Astrocyte (in vitro differentiated cells and primary cell): ENCODE measurements at regions not wholly inside any gene's neighbourhood (a gene's known extent, or its start where the extent isn't known, plus 50 kb on each side); places are given as distances from the start of the nearest gene placed in this dataset.

Source experiments
- EZH2 ChIP-seq: IDR thresholded peaks from 2 replicates; pipeline ENCODE4 v1.6.1; 2012; ENCODE audit warnings: mild to moderate bottlenecking, low read length, inconsistent platforms; ENCODE audit not compliant: insufficient read depth
- TF ChIP-seq, protein P1 (sequence below): IDR thresholded peaks from 2 replicates; pipeline ENCODE4 v1.5.1; 2011; ENCODE audit warnings: low read depth, mild to moderate bottlenecking, inconsistent platforms, low read length, moderate library complexity; ENCODE audit not compliant: insufficient read depth

DNA sequence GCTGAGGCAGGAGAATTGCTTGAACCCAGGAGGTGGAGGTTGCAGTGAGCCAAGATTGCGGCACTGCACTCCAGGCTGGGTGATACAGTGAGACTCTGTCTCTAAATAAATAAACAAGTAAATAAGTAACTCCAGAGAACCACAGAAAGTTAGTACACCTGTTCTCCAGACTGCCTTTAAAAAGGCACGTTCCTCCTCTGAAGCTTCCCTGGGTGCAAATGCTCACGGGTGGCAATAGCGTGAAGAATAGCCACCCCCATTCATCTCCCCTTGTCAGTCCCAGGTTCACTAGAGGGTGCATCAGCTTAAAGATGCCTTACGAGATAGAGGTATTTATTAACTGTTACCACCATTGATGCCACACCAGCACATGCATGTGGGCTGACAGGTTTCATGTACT, 64.3 kb upstream of the RTN4 start:
- TF ChIP-seq, protein P1, sequence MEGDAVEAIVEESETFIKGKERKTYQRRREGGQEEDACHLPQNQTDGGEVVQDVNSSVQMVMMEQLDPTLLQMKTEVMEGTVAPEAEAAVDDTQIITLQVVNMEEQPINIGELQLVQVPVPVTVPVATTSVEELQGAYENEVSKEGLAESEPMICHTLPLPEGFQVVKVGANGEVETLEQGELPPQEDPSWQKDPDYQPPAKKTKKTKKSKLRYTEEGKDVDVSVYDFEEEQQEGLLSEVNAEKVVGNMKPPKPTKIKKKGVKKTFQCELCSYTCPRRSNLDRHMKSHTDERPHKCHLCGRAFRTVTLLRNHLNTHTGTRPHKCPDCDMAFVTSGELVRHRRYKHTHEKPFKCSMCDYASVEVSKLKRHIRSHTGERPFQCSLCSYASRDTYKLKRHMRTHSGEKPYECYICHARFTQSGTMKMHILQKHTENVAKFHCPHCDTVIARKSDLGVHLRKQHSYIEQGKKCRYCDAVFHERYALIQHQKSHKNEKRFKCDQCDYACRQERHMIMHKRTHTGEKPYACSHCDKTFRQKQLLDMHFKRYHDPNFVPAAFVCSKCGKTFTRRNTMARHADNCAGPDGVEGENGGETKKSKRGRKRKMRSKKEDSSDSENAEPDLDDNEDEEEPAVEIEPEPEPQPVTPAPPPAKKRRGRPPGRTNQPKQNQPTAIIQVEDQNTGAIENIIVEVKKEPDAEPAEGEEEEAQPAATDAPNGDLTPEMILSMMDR, result no peak
- TF ChIP-seq EZH2, result no peak
